Esophagus muscularis mucosa (tissue), 4 donors: ENCODE measurements at regions not wholly inside any gene's neighbourhood (a gene's known extent, or its start where the extent isn't known, plus 50 kb on each side); places are given as distances from the start of the nearest gene placed in this dataset.
"Not testable (repeated sequence)": the region's sequence is repeated elsewhere in the genome, so short reads cannot be mapped to it uniquely, and the experiment has no call there.

Experiments
- DNase-seq: peaks from one replicate; pipeline ENCODE4 v3.0.0-alpha.2; 2017; ENCODE audit errors: extremely low spot score
- H3K27ac ChIP-seq, 4 donors: fragments of 200-600 bp; sonication (generic); replicated peaks in 1 of 4; 1 replicate in 3 of 4; 2 replicates in 1 of 4; pipeline ENCODE4 v1.5.1; 2016 to 2019; ENCODE audit warnings: mild to moderate bottlenecking in 1 of 4
- H3K27me3 ChIP-seq, 4 donors: fragments of 200-600 bp; sonication (generic); one replicate each; pipeline versions ENCODE4 v1.5.1 to v1.6.0; 2016 to 2019
- H3K36me3 ChIP-seq, 4 donors: fragments of 200-600 bp; sonication (generic); one replicate each; pipeline ENCODE4 v1.5.1; 2016 to 2019
- H3K4me1 ChIP-seq, 4 donors: fragments of 200-600 bp; sonication (generic); one replicate each; pipeline ENCODE4 v1.5.1; 2016 to 2019
- H3K4me3 ChIP-seq, 4 donors: fragments of 200-600 bp; sonication (generic); 1 replicate in 2 of 4; 2 replicates in 2 of 4; pipeline ENCODE4 v1.5.1; 2016 to 2019; ENCODE audit warnings: mild to moderate bottlenecking in 4 of 4, moderate library complexity in 1 of 4
- H3K9me3 ChIP-seq, 4 donors: fragments of 200-600 bp; sonication (generic); 1 replicate in 3 of 4; 2 replicates in 1 of 4; pipeline ENCODE4 v1.5.1; 2016 to 2019
- EP300 ChIP-seq: sonication (generic); formaldehyde crosslinking; IDR thresholded peaks from one replicate; pipeline ENCODE4 v1.6.1; 2017; ENCODE audit warnings: antibody characterized with exemption
- POLR2A ChIP-seq: fragments of 450-650 bp; IDR thresholded peaks from one replicate; pipeline ENCODE4 v1.6.1; 2017; ENCODE audit warnings: antibody characterized with exemption, moderate library complexity, mild to moderate bottlenecking, low read depth
- POLR2AphosphoS5 ChIP-seq, 2 donors: sonication (generic); formaldehyde crosslinking; IDR thresholded peaks; one replicate each; pipeline ENCODE4 v1.6.1; 2017; ENCODE audit warnings: antibody characterized with exemption in 2 of 2
- WGBS: methylation state at CpG from one replicate; pipeline ENCODE4 v1.1.5; 2018; 5-methylcytosine and 5-hydroxymethylcytosine counted together
- intact Hi-C: fragments of 100-400 bp; cut with DNase I; formaldehyde crosslinking; loops from one replicate; pipeline ENCODE4 v1.15.1; 2023
- TF ChIP-seq, protein P1 (sequence below), 3 experiments: fragments of 200-600 bp in 2 of 3; fragments of 450-650 bp in 1 of 3; sonication (generic) in 2 of 3; IDR thresholded peaks; one replicate each; pipeline ENCODE4 v1.5.1; 2017 to 2019; ENCODE audit warnings: antibody characterized with exemption in 3 of 3, mild to moderate bottlenecking in 2 of 3, moderate library complexity in 1 of 3

DNA sequence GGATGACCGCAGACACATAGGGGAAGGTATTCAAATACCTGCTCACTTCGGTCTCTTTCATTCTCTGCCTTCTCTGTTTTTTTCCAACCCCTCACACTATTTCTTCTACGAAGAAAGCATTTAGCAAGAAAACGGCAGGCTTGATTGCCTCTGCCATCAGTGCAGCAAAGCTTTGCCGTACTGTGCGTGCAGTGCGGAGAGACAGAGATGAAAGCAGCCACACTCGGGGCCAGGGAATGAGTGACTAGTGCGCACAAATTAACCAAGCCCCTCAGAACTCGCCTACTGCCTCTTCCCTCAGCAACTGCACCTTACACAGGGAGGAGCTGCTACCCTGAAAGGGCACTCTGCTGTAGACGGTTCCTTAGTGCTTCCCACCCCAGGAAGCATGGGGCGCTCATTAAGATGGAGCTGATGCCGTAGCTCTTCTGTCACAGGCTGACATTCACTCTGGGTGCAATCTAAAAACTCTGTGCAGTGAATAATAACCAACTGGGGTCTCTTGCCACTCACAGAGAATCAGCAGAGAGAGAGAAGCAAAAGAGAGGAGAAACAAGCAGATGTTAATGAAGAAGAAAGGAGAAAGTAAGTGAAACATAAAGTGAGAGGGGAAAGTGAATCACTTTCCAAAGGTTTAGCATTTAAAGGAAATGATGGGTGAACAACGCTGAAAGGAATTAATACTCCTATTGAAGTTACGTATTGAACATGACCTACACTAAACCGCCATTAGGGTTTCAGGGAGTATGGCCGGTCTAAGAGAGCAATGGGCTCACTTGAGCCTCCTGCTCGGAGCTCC, 69.4 kb downstream of the GRIN2B start:
- DNase-seq, result no peak
- H3K9me3 ChIP-seq, result no peaks in the 10 kb centered on the region
- H3K27me3 ChIP-seq, result no peaks in the 10 kb centered on the region
- 84% methylated on average over 18 of the region's 18 CpGs for WGBS
- no peaks in the 10 kb centered on the region for H3K4me1 ChIP-seq
- no peak overlapping the region for H3K27ac ChIP-seq
- TF ChIP-seq POLR2A, result no peak
- no peak for TF ChIP-seq POLR2AphosphoS5 (IDR thresholded peaks at IDR 0.05)
- TF ChIP-seq, protein P1, sequence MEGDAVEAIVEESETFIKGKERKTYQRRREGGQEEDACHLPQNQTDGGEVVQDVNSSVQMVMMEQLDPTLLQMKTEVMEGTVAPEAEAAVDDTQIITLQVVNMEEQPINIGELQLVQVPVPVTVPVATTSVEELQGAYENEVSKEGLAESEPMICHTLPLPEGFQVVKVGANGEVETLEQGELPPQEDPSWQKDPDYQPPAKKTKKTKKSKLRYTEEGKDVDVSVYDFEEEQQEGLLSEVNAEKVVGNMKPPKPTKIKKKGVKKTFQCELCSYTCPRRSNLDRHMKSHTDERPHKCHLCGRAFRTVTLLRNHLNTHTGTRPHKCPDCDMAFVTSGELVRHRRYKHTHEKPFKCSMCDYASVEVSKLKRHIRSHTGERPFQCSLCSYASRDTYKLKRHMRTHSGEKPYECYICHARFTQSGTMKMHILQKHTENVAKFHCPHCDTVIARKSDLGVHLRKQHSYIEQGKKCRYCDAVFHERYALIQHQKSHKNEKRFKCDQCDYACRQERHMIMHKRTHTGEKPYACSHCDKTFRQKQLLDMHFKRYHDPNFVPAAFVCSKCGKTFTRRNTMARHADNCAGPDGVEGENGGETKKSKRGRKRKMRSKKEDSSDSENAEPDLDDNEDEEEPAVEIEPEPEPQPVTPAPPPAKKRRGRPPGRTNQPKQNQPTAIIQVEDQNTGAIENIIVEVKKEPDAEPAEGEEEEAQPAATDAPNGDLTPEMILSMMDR (IDR thresholded peaks at IDR 0.05), result no peak
- TF ChIP-seq EP300, result no peak
- H3K36me3 ChIP-seq, result no peaks in the 10 kb centered on the region
- intact Hi-C loops, result no loop called here
- no peak overlapping the region for H3K4me3 ChIP-seq

DNA sequence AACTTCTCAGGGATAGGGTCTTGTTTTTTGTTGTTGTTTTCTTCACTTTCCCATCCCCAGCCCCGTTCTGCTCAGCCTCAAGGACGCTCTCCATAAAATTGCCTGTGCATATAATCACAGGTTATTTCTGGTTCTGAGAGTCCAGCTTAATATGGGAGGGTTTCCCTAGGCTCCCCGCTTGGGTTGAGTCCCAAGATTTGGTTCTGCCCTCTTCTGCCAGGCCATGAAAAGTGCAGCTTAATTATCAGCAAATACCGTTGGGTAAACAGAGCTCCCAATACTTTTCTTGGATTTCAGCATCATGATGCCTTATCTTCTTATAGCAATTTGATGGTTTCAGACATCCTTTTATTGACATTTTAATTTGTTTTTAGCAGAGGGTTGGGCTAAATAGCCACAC, 75.6 kb downstream of the GRIN2B start:
- 85% methylated on average over 4 of the region's 4 CpGs for WGBS
- H3K9me3 ChIP-seq, result peaks cover 0 to 8% (median 2%) of the 10 kb centered on the region in 4 donors
- no peak overlapping the region for H3K27ac ChIP-seq
- no peaks in the 10 kb centered on the region for H3K4me1 ChIP-seq
- TF ChIP-seq EP300, result no peak
- no peak for TF ChIP-seq POLR2AphosphoS5 (IDR thresholded peaks at IDR 0.05)
- TF ChIP-seq POLR2A, result no peak
- TF ChIP-seq, protein P1 (IDR thresholded peaks at IDR 0.05), result no peak
- H3K4me3 ChIP-seq, result no peak overlapping the region
- intact Hi-C loops, result no loop called here
- no peaks in the 10 kb centered on the region for H3K27me3 ChIP-seq
- no peak for DNase-seq
- no peaks in the 10 kb centered on the region for H3K36me3 ChIP-seq

DNA sequence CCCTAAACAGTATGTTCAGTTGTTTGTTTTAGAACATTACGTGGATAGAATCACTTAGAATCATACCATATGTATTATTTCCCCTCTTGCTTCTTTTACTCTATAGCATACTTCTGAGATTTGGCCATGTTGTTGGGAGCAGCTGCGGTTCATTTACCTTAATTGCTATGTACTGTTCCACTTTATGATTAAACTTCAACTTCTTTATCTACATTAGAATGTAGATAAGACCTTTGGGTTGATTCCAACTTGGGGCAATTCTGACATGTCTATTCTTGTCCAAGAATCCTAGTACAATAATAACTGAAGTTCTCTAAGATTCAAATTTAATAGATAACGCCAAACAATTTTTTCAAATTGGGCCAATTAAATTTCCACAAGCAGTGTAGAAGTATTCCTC, 80.7 kb downstream of the GRIN2B start:
- no peak overlapping the region for H3K4me3 ChIP-seq
- no peak overlapping the region for H3K27ac ChIP-seq
- DNase-seq, result no peak
- H3K9me3 ChIP-seq, result peaks cover 0 to 7% (median 2%) of the 10 kb centered on the region in 4 donors
- intact Hi-C loops, result no loop called here
- H3K4me1 ChIP-seq, result no peaks in the 10 kb centered on the region
- H3K27me3 ChIP-seq, result no peaks in the 10 kb centered on the region
- TF ChIP-seq, protein P1 (IDR thresholded peaks at IDR 0.05), result no peak
- no peak for TF ChIP-seq POLR2AphosphoS5 (IDR thresholded peaks at IDR 0.05)
- 82% methylated on average over 3 of the region's 3 CpGs for WGBS
- no peaks in the 10 kb centered on the region for H3K36me3 ChIP-seq

DNA sequence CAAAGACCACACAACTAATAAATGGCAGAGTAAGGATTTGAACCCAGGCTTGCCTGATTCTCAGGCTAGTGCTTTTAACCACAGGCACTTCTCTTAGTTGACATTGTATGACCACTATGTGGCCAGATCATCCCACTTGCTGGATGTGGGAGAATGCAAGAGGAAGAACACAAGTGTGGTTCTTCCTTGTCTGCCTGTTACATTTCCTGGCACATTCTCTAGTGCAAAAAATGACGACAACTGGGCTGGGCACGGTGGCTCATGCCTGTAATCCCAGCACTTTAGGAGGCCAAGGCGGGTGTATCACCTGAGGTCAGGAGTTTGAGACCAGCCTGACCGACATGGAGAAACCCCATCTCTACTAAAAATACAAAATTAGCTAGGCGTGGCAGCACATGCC, 83.0 kb downstream of the GRIN2B start:
- DNase-seq, intact Hi-C loops, H3K4me3 ChIP-seq, H3K27me3 ChIP-seq, H3K36me3 ChIP-seq, H3K4me1 ChIP-seq, H3K27ac ChIP-seq, H3K9me3 ChIP-seq: not testable (repeated sequence)
- 88% methylated on average over 5 of the region's 5 CpGs for WGBS

DNA sequence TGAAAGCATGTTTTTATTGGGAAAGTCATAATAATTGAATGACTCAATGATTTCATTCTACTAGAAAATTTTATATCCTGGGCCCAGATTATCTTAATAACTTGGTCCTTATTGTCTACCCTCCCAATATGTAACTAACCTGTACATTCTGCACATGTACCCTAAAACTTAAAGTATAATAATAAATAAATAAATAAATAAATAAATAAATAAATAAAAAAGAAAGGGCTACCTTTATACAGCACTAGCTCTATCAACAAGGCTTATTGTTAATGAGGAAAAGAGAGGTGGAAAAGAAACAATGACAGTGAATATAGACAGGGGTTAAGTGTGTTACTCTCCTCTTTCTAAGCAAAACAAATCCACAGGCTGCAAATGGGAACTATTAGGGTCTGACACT, 83.6 kb downstream of the GRIN2B start:
- Histone ChIP-seq H3K36me3 (no peaks in the 10 kb centered on the region), H3K27ac (no peak overlapping the region), H3K9me3 (no peaks in the 10 kb centered on the region), H3K4me3 (no peak overlapping the region), H3K4me1 (no peaks in the 10 kb centered on the region), H3K27me3 (no peaks in the 10 kb centered on the region)
- no peak for TF ChIP-seq EP300
- no peak for TF ChIP-seq POLR2AphosphoS5 (IDR thresholded peaks at IDR 0.05)
- no peak for TF ChIP-seq POLR2A
- TF ChIP-seq, protein P1 (IDR thresholded peaks at IDR 0.05), result no peak
- no peak for DNase-seq
- intact Hi-C loops, result no loop called here
